HL-60 (cell line): ENCODE measurements at regions not wholly inside any gene's neighbourhood (a gene's known extent, or its start where the extent isn't known, plus 50 kb on each side); places are given as distances from the start of the nearest gene placed in this dataset.

Experiments
- DNase-seq, 2 experiments: peaks; one replicate each; pipeline ENCODE4 v3.0.0-alpha.2; 2010 to 2020; ENCODE audit warnings: low read depth in 1 of 2, low spot score in 1 of 2
- H3K27ac ChIP-seq: fragments of 250-450 bp; sonication (Bioruptor Pico); replicated peaks from 2 replicates; pipeline ENCODE4 v1.5.1; 2020; ENCODE audit warnings: mild to moderate bottlenecking, moderate library complexity
- H3K27me3 ChIP-seq: fragments of 250-450 bp; sonication (Bioruptor Pico); 2 replicates; pipeline ENCODE4 v1.5.1; 2021; ENCODE audit warnings: mild to moderate bottlenecking, moderate library complexity; ENCODE audit not compliant: insufficient read depth, poor library complexity, severe bottlenecking
- H3K4me3 ChIP-seq: replicated peaks from 2 replicates; pipeline ENCODE4 v1.5.1; 2011; ENCODE audit warnings: mild to moderate bottlenecking, control low read depth, low read length; ENCODE audit not compliant: insufficient read depth
- GABPA ChIP-seq: IDR thresholded peaks from 2 replicates; pipeline ENCODE4 v1.6.1; 2012; ENCODE audit warnings: low read depth
- POLR2AphosphoS5 ChIP-seq: IDR thresholded peaks from 2 replicates; pipeline ENCODE4 v1.6.1; 2012; ENCODE audit warnings: low read depth
- SPI1 ChIP-seq: IDR thresholded peaks from 2 replicates; pipeline ENCODE4 v1.6.1; 2012; ENCODE audit warnings: low read depth, mild to moderate bottlenecking, borderline replicate concordance
- TF ChIP-seq, protein P1 (sequence below): IDR thresholded peaks from 2 replicates; pipeline ENCODE4 v1.6.1; 2012; ENCODE audit warnings: low read depth; ENCODE audit not compliant: insufficient replicate concordance
- TF ChIP-seq, protein P2 (sequence below): IDR thresholded peaks from one replicate; pipeline ENCODE4 v1.5.1; 2011; ENCODE audit warnings: low read length, control low read depth, inconsistent platforms; ENCODE audit not compliant: insufficient read depth

DNA sequence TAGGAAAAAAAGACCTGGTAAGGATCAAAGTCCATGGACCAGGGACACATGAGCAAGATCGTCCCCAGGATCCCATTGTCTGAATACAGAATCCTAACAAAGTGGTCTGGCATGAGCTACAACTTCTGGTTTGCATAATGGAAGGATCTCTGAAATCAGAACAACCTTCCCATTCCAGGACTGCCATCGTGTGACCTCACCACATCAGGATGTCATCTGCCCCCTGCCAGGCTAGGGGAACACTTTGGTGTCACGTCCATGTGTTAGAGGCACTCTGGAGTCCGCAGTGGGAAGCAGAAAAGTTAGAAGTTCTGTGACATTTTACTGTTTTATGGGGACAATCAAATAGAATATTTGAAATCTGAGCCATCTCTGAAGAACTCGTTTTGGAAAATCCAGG lies 160.7 kb downstream of the RGS9 start:
- DNase-seq: no peak
- Histone ChIP-seq H3K27ac (no peak overlapping the region), H3K4me3 (no peak overlapping the region), H3K27me3 (no peaks in the 10 kb centered on the region)
- no peak for TF ChIP-seq POLR2AphosphoS5

DNA sequence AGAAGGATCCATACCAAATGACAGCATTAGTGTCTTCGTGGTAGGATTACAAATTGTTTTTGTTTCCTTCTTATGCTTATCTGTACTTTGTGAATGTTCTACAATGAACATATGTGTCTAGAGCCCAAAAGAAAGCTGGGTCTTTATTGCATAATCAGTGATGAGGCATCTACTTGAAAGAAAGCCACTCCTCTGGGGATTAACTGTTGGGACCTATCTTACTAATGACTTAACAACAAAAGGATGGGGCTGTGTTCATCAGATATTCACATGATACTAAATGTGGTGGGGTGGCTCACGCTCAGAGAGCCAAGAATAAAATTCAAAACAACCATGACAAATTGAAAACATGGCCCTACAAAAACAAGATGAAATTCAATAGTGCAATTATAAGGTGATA lies 160.2 kb downstream of the RGS9 start:
- TF ChIP-seq SPI1 (no peak), POLR2AphosphoS5 (no peak), GABPA (no peak)
- TF ChIP-seq, protein P1, sequence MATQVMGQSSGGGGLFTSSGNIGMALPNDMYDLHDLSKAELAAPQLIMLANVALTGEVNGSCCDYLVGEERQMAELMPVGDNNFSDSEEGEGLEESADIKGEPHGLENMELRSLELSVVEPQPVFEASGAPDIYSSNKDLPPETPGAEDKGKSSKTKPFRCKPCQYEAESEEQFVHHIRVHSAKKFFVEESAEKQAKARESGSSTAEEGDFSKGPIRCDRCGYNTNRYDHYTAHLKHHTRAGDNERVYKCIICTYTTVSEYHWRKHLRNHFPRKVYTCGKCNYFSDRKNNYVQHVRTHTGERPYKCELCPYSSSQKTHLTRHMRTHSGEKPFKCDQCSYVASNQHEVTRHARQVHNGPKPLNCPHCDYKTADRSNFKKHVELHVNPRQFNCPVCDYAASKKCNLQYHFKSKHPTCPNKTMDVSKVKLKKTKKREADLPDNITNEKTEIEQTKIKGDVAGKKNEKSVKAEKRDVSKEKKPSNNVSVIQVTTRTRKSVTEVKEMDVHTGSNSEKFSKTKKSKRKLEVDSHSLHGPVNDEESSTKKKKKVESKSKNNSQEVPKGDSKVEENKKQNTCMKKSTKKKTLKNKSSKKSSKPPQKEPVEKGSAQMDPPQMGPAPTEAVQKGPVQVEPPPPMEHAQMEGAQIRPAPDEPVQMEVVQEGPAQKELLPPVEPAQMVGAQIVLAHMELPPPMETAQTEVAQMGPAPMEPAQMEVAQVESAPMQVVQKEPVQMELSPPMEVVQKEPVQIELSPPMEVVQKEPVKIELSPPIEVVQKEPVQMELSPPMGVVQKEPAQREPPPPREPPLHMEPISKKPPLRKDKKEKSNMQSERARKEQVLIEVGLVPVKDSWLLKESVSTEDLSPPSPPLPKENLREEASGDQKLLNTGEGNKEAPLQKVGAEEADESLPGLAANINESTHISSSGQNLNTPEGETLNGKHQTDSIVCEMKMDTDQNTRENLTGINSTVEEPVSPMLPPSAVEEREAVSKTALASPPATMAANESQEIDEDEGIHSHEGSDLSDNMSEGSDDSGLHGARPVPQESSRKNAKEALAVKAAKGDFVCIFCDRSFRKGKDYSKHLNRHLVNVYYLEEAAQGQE: no peak
- TF ChIP-seq, protein P2, sequence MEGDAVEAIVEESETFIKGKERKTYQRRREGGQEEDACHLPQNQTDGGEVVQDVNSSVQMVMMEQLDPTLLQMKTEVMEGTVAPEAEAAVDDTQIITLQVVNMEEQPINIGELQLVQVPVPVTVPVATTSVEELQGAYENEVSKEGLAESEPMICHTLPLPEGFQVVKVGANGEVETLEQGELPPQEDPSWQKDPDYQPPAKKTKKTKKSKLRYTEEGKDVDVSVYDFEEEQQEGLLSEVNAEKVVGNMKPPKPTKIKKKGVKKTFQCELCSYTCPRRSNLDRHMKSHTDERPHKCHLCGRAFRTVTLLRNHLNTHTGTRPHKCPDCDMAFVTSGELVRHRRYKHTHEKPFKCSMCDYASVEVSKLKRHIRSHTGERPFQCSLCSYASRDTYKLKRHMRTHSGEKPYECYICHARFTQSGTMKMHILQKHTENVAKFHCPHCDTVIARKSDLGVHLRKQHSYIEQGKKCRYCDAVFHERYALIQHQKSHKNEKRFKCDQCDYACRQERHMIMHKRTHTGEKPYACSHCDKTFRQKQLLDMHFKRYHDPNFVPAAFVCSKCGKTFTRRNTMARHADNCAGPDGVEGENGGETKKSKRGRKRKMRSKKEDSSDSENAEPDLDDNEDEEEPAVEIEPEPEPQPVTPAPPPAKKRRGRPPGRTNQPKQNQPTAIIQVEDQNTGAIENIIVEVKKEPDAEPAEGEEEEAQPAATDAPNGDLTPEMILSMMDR: no peak
- no peak for DNase-seq
- no peaks in the 10 kb centered on the region for H3K27me3 ChIP-seq
- H3K4me3 ChIP-seq: no peak overlapping the region
- no peak overlapping the region for H3K27ac ChIP-seq

DNA sequence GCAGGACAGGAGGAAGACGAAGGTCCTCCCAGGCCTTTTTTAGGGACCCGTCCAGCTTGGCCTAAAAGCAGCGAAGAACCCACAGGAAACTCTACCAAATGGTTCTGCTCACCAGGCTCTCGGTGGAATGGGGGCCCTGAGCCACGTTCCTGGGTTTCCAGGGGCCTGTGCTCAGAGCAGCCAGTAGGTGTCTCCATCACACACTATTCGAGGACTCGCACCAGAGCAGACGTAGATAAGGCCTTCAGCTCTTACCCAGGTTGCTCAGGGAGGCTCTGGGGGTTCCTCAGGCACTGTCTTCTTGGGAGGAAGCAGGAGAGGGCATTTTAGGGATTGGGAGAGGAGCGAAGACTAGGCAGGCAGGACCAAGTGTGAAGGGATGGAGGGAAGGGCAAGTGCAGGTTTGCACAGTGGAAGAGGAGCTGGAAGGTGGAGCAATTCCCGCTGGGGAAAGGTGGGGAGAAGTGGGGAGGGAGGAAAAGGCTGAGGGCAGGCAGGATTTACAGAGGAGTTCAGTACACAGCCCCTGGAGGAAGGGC lies 157.1 kb downstream of the RGS9 start:
- TF ChIP-seq SPI1: no peak
- TF ChIP-seq, protein P2: peak; percentile 86
- Histone ChIP-seq H3K27me3 (no peaks in the 10 kb centered on the region), H3K27ac (no peak overlapping the region), H3K4me3 (no peak overlapping the region)
- DNase-seq: peak; percentile 4 to 44

DNA sequence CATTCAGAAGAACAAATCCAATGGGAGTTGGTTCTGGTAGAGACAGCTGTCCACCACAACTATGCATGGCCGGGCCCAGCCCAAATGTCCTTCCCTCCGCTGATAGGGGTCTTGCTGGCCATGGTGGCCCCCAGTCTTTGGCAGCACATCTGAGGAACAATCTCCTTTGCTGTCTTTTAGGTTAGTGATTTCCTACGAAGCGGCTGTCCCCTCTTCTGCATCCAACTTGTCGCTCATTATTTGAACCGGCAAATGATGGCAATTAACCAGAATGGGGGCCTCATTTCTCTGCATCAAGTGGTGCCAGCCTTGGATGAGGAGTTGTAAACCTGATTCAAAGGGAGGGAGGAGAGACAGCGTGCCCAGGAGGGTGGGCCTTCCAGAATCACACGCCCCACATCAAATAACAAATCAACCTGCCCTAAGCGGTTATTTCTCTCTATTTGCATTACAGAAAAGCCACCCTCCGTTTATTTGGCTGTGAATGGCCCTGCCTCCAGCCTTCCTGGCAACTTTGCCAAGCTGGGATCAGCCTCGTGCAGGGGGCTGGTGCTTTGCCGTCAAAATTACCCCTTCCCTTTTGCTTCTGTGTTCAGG lies 156.5 kb downstream of the RGS9 start:
- H3K27me3 ChIP-seq: no peaks in the 10 kb centered on the region
- H3K27ac ChIP-seq: no peak overlapping the region
- no peak overlapping the region for H3K4me3 ChIP-seq
- TF ChIP-seq, protein P2: no peak
- TF ChIP-seq GABPA (no peak), SPI1 (no peak), POLR2AphosphoS5 (no peak)
- TF ChIP-seq, protein P1: no peak
- no peak for DNase-seq
